ENCODE measurements at regions not wholly inside any gene's neighbourhood (a gene's known extent, or its start where the extent isn't known, plus 50 kb on each side); places are given as distances from the start of the nearest gene placed in this dataset.

GRCh38 chr20:52852714-52853113 lies 119.4 kb upstream of the TSHZ2 start:
- ChIA-PET POLR2A (ENCODE audit: low non-redundant PET) (no interaction called here), CTCF (no interaction called here)
- no peak for DNase-seq (ENCODE audit: low spot score)
- intact Hi-C loops (cut with micrococcal nuclease; ENCODE audit: unreplicated experiment) = no loop called here
- no TSS peak for BruUV-seq (replicated peaks)
- Histone ChIP-seq H3K4me1 (ENCODE audit: insufficient read depth, low read length, poor library complexity, severe bottlenecking) (no peaks in the 10 kb centered on the region), H3K4me3 (ENCODE audit: low read depth, low read length, poor library complexity, severe bottlenecking) (no peak overlapping the region), H3K27me3 (replicated peaks; ENCODE audit: insufficient read depth, low read depth, low read length, poor library complexity) (no peaks in the 10 kb centered on the region), H3K36me3 (ENCODE audit: insufficient read depth, low read length, poor library complexity, severe bottlenecking) (no peaks in the 10 kb centered on the region), H3K27ac (ENCODE audit: low read depth, low read length, poor library complexity, severe bottlenecking) (no peak overlapping the region), H3K9me3 (ENCODE audit: low read depth, low read length, poor library complexity, severe bottlenecking) (no peaks in the 10 kb centered on the region)
- TF ChIP-seq EZH2 (IDR thresholded peaks at IDR 0.05; ENCODE audit: borderline replicate concordance, low read depth, low read length, poor library complexity, severe bottlenecking) (no peak), CTCF (conservative IDR thresholded peaks at IDR 0.05; ENCODE audit: low read depth, low read length) (no peak)

- Histone ChIP-seq H3K36me3 (ENCODE audit: insufficient read depth, low read length, poor library complexity, severe bottlenecking) (no peaks in the 10 kb centered on the region), H3K9me3 (ENCODE audit: low read depth, low read length, poor library complexity, severe bottlenecking) (no peaks in the 10 kb centered on the region), H3K27ac (ENCODE audit: low read depth, low read length, poor library complexity, severe bottlenecking) (no peak overlapping the region), H3K27me3 (replicated peaks; ENCODE audit: insufficient read depth, low read depth, low read length, poor library complexity) (no peaks in the 10 kb centered on the region), H3K4me1 (ENCODE audit: insufficient read depth, low read length, poor library complexity, severe bottlenecking) (no peaks in the 10 kb centered on the region), H3K4me3 (ENCODE audit: low read depth, low read length, poor library complexity, severe bottlenecking) (no peak overlapping the region)
- ChIA-PET CTCF (interaction anchor here (0.5 kb wide), 1 partner anchor 123 kb away, joined by 3 read pairs; no protein-coding TSS in a partner anchor), POLR2A (ENCODE audit: low non-redundant PET) (no interaction called here)
- no peak for TF ChIP-seq CTCF (conservative IDR thresholded peaks at IDR 0.05; ENCODE audit: low read depth, low read length)
- TF ChIP-seq EZH2 (IDR thresholded peaks at IDR 0.05; ENCODE audit: borderline replicate concordance, low read depth, low read length, poor library complexity, severe bottlenecking) = no peak
- no TSS peak for BruUV-seq (replicated peaks)
- intact Hi-C loops (cut with micrococcal nuclease; ENCODE audit: unreplicated experiment) = loop anchor here (5.0 kb wide), 1 partner anchor 691 kb away; no protein-coding TSS in a partner anchor
- DNase-seq (ENCODE audit: low spot score) = no peak
These were observed 124.3 kb upstream of the TSHZ2 start for GRCh38 chr20:52847731-52848359.

GRCh38 chr20:52847029-52847660 lies 125.0 kb upstream of the TSHZ2 start:
- H3K9me3 ChIP-seq (ENCODE audit: low read depth, low read length, poor library complexity, severe bottlenecking) = no peaks in the 10 kb centered on the region
- TF ChIP-seq CTCF (conservative IDR thresholded peaks at IDR 0.05; ENCODE audit: low read depth, low read length) (no peak), EZH2 (IDR thresholded peaks at IDR 0.05; ENCODE audit: borderline replicate concordance, low read depth, low read length, poor library complexity, severe bottlenecking) (no peak)
- H3K4me1 ChIP-seq (ENCODE audit: insufficient read depth, low read length, poor library complexity, severe bottlenecking) = no peaks in the 10 kb centered on the region
- POLR2A ChIA-PET (ENCODE audit: low non-redundant PET) = no interaction called here
- BruUV-seq (replicated peaks) = no TSS peak
- no peak overlapping the region for H3K4me3 ChIP-seq (ENCODE audit: low read depth, low read length, poor library complexity, severe bottlenecking)
- intact Hi-C loops (cut with micrococcal nuclease; ENCODE audit: unreplicated experiment) = loop anchor here (5.0 kb wide), 1 partner anchor 690 kb away; no protein-coding TSS in a partner anchor
- CTCF ChIA-PET = interaction anchor here (0.5 kb wide), 1 partner anchor 123 kb away, joined by 3 read pairs; no protein-coding TSS in a partner anchor
- no peak for DNase-seq (ENCODE audit: low spot score)
- H3K27ac ChIP-seq (ENCODE audit: low read depth, low read length, poor library complexity, severe bottlenecking) = no peak overlapping the region
- H3K36me3 ChIP-seq (ENCODE audit: insufficient read depth, low read length, poor library complexity, severe bottlenecking) = no peaks in the 10 kb centered on the region
- H3K27me3 ChIP-seq (replicated peaks; ENCODE audit: insufficient read depth, low read depth, low read length, poor library complexity) = no peaks in the 10 kb centered on the region
